GM19395 (cell line): ENCODE measurements at regions not wholly inside any gene's neighbourhood (a gene's known extent, or its start where the extent isn't known, plus 50 kb on each side); places are given as distances from the start of the nearest gene placed in this dataset.

Experiments
- ATAC-seq: cut with Tn5 transposase; IDR thresholded peaks from one replicate; pipeline ENCODE4 v1.9.1; 2021; ENCODE audit warnings: mild to moderate bottlenecking, moderate library complexity; ENCODE audit not compliant: unreplicated experiment

DNA sequence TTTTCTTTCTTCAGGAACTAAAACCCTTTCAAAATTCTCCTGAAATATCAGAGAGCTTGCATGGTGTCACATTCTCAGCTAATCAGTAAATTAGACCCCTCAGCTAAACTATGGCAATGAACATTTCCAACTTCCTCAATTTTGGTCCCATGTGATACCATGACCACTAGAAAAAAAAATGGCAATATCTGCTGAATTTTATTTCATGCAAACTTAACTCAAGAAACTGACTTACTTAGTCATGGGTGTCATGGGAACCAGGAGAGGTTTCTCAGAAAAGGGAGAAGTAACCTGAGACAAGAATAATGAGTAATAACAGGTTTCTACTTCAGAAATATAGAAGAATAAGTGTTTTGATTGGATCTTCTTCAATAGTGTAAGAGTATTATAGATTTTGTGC, 784.6 kb upstream of the ALCAM start:
- no peak for ATAC-seq

DNA sequence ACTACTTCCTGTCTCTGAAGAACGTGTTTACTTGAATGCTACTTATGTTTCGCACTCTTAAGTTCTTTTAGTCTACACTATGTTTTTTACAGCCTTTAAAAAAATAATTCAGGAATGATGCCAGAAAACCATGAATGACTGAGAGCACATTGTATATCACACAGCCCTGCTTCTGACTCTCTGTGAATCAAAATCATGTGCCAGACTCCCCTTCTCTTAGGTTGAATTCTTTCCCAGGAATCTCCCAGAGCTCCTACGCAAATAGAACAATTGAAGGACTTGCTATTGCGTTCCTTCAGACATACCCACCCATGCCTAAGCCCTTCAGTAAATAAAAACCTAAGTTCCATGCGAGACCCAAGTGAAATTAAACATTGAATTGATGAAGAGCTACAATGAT, 782.0 kb upstream of the ALCAM start:
- no peak for ATAC-seq

DNA sequence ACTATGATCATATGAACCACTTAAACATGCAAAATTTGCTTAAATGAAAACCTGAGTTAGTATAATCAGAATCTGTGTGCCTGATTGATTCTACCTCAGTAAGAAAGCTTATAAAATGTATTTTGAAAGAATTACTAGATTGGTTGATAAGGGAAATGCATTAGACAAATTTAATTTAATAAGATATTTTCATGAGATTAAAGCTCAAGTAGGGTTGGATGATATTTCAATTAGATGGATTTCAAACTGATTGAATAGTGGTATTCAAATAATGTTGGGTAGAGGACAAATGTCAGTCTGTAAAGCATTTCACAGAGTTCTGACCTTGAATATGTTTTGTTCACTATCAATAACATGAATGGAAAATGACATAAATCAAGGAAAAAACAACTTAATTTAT, 780.4 kb upstream of the ALCAM start:
- ATAC-seq = no peak

DNA sequence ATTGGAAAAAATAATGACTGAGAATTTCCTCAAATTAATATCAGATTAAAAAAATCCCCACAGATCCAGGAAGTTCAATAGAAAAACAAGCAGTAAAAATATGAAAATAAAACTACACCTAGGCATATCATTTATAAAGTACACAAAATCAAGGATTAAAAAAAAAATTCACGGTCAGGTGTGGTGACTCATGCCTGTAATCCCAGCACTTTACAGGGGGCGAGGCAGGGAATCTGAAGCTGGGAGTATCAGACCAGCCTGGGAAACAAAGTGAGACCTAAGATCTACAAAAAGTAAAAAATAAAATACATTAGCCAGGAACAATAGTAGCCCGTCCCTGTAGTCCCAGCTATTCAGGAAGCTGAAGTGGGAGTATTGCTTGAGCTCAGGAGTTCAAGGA, 778.3 kb upstream of the ALCAM start:
- no peak for ATAC-seq

GRCh38 chr3:104591776-104592175, 774.9 kb upstream of the ALCAM start:
- no peak for ATAC-seq

- no peak for ATAC-seq
Observed at GRCh38 chr3:104594491-104594890, 772.2 kb upstream of the ALCAM start.

- ATAC-seq = no peak
Observed at GRCh38 chr3:104596054-104596453, 770.7 kb upstream of the ALCAM start.

DNA sequence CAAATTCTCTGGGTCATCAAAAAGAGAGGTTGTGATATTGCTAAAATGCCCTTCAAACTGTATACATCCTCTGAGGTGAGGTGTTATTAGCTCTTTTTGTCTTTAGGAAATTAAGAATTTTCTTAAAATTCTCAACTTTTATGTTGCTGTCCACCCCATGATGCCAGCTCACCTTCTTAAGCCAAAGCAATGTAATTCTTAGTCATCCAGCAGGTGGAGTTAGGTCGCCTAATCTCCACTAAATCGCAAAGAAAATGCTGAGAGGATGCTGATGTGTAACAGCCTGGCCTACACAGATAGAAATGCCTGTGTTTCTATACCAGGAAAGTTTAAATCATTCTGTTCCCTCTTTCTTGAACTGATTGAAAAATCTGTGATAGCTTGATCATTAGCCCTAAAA, 770.2 kb upstream of the ALCAM start:
- peak; percentile 91 for ATAC-seq

- no peak for ATAC-seq
Observed at GRCh38 chr3:104598848-104599511, 767.7 kb upstream of the ALCAM start.

DNA sequence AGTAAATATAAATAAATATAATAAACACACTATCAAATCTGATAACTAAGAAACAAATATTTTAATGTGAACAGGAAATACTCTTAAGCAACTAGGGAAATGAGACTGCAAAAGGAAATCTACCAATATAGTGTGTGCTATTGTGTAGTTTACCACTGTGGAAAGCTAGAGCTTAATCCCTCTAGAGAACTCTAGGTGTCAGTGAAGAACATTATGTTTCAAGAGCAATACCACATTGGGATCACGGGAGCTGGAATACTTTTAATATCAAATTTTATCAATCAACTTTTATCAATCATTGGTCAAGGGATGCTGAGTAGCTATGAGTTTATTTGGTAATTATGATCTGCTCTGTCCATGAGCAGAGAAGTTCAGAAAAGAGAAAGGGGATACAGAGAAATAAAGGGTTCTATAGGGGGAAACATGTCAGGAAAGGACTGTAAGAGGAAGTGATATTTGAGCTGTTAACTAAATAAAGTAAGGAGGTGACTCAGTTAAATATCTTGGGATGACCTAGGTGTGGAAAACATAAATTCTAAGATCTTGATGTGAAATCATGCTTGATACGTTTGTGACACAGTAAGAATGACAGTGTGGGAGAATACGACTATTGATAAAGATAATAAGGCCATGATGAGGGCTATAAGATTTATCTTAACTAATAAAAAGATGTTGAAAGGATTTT, 762.2 kb upstream of the ALCAM start:
- ATAC-seq = no peak

DNA sequence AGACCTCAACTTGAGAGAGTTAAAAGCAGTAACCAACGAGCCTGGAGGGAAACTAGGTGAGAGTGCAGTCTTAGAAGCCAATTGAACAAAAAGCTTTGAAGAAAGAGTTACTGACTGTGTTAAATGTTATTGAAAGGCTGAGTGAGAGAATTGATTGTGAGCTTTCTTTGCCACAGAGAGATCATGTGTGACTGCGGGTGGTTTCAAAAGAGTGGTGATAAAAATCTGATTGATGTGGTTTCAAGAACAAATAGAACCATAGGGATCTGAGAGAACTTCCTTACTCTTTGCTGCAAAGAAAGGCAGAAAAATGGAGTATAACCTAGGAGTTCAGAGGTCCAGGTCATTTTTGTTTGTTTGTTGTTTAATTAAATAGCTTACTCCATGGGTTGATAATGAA, 759.9 kb upstream of the ALCAM start:
- ATAC-seq = no peak

DNA sequence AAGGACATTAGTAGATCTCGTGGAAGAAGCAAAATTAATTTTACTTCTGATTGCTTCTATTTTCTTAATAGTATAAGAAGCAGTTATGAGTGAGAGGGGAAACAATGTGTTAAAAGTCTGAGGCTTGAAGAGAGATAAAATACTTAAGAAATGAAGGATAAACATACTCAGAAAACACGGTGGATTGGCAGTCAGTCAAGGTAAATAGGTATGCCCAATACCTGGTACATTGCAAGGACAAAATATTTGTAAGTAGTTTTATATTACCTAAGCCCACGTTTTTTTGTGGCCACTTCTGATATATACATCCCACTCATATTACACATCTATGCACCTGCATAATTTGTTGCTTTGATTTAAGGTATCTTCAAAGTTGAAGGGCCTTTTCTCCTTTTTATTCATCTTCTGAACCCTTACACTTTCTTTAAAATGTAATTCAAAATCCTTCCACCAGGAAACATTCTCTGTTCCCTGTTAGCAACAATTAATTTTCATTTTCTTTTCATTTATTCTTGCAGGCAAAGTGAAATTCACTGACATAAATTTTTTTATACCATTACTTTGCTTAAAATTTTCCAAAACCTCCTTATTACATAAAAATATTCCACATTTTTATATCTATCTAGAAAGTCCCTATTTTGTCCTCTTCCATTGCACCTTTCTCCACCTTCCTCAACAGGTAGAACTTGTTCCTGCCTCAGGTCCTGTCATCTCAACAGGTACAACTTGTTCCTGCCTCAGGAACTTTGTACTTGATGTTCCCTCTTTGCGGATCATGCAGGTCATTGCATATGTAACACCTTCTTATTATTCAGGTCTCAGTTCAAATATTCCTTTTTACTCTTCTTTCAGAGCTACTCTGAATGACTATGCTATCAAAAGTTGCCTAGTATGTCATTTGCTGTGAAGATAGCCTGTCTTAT, 755.7 kb upstream of the ALCAM start:
- no peak for ATAC-seq

DNA sequence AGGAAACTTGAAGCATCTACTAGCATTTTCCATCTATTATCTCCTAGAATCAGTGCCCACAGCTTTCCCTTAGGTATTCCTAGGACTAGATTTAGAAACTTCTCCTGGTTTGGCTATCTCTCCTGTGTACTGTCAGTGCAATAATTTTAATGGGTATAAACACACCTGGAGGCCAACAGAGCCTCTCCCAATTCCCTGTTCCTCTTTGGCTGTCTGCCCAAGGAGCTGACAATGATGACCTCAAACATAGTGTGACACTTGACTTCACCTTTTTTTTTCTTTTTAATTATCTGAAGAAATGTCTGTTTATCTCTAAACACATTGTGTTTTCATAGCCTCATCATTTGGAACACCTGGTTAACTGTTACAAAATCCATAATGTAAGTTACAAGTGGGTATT, 754.5 kb upstream of the ALCAM start:
- no peak for ATAC-seq

DNA sequence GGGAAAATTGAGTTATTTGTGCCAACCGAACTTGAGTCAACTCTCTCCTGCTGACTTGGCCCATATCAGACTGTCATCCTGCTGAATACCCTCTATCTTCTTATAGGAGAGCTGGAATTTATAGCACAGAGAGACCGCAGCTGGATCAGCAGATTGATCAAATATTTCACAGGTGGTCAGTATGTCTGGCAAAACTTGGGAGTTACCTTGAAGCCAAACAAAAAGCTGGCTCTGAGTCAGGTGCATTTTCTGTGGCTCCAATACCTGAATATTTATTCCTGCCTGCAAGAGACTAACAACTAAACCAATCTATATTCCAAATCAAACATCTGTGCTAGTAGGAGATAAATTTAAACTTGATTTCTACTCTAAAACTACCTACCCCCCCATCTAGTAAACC, 752.1 kb upstream of the ALCAM start:
- ATAC-seq = no peak

- peak; percentile 74 for ATAC-seq
Observed at GRCh38 chr3:104628185-104628789, 738.4 kb upstream of the ALCAM start.

GRCh38 chr3:104629038-104629437, 737.7 kb upstream of the ALCAM start:
- no peak for ATAC-seq

GRCh38 chr3:104631254-104631653, 735.5 kb upstream of the ALCAM start:
- no peak for ATAC-seq

GRCh38 chr3:104632521-104632920, 734.2 kb upstream of the ALCAM start:
- no peak for ATAC-seq

GRCh38 chr3:104632947-104633346, 733.8 kb upstream of the ALCAM start:
- no peak for ATAC-seq

DNA sequence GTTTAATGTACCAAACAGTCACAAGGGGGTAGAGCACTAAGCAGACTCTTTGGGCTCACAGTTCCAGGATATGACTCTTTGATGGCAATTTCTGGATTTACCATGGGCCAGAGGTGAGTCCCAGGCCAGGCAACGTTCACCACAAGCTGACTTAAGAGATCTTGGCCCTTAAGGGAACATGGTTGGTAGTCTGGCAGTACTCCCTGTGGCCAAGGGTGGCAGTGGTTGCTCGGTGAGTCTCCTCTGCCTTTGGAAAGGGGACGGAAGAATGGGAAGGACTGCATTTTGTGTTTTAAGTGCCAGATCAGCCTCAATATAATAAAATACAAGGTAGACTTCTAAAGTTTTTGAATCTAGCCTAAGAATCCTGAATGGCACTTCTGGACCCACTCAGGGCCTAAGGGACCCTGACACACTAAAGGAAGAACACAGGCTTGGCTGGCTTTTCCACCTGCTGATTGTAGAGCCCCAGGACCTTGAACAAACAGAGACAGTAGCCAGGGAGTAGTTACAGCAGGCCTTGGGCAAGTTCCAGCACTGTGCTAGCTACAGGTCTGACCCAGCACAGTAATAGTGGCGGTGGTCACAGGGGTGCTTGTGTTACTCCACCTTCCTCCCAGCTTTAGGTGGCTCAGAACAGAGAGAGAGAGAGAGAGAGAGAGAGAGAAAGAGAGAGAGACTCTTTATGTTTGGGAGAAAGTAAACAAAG, 730.7 kb upstream of the ALCAM start:
- ATAC-seq = no peak

- ATAC-seq = no peak
Observed at GRCh38 chr3:104642827-104643226, 723.9 kb upstream of the ALCAM start.
